GM13976 (cell line): ENCODE measurements at regions not wholly inside any gene's neighbourhood (a gene's known extent, or its start where the extent isn't known, plus 50 kb on each side); places are given as distances from the start of the nearest gene placed in this dataset.

Experiments
- DNase-seq: peaks from one replicate; pipeline ENCODE4 v3.0.0; 2012; ENCODE audit warnings: low spot score
- in situ Hi-C: fragments of 300-500 bp; cut with MboI; formaldehyde crosslinking; loops from one replicate; pipeline ENCODE4 v1.12.0; 2022; ENCODE audit warnings: low sequenced_read_pairs, mixed read lengths, inconsistent platforms; ENCODE audit not compliant: unreplicated experiment
- TF ChIP-seq, protein P1 (sequence below): IDR thresholded peaks from 2 replicates; pipeline ENCODE4 v1.5.1; 2012; ENCODE audit warnings: borderline replicate concordance, mild to moderate bottlenecking; ENCODE audit not compliant: insufficient read depth; ENCODE audit errors: extremely low read depth, missing control alignments, control extremely low read depth

DNA sequence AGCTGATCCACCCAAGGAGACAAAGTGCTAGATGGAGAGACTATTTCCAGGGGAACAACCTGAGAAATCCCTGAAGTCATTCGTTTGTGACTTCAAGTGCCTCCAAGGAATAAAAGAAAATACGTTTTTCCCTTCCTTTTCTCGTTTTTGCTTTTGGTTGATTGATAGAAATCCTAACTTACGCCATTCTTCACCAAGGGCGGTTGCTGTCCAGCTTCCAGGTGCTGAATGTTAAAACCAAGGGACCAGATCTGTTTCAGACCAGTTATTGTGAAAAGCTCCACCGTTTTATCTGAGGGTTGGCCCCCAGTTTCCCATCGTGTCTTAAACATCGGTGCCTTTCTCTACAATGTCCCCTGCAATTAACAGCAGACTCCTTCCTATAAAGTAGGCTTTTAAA is 600.7 kb upstream of the SGCD start:
- in situ Hi-C loops: no loop called here
- TF ChIP-seq, protein P1, sequence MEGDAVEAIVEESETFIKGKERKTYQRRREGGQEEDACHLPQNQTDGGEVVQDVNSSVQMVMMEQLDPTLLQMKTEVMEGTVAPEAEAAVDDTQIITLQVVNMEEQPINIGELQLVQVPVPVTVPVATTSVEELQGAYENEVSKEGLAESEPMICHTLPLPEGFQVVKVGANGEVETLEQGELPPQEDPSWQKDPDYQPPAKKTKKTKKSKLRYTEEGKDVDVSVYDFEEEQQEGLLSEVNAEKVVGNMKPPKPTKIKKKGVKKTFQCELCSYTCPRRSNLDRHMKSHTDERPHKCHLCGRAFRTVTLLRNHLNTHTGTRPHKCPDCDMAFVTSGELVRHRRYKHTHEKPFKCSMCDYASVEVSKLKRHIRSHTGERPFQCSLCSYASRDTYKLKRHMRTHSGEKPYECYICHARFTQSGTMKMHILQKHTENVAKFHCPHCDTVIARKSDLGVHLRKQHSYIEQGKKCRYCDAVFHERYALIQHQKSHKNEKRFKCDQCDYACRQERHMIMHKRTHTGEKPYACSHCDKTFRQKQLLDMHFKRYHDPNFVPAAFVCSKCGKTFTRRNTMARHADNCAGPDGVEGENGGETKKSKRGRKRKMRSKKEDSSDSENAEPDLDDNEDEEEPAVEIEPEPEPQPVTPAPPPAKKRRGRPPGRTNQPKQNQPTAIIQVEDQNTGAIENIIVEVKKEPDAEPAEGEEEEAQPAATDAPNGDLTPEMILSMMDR: no peak
- DNase-seq: no peak

DNA sequence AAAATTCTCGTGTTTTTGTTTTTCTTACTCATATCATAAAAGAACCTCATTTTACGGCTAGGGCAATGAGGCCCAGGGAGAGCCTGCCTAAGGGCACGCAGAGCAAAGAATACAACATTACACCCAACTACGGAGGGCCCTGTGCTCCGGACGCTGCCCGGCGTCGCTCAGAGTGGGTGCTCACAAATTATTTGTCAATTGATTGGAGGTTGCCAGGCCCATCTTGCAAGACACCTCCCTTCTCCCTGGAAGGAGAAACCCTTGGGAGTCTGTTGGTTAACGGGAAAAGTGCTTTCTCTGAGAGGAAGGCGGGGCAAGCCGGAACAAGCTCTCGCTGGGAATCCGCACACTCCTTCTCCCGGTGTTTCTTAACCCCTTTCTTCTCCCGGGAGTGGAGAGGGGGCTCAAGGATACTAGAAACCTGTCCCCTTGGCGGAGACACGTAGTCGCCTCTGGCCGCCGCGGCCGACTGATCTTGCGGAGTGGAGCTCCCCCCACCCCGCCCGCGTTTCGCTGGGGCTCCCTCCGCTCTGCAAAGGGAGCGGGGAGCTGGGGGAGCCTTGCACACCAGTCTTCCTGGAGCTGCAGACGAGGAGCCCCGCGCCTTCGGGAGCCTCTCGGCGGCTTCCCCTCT is 599.3 kb upstream of the SGCD start:
- TF ChIP-seq, protein P1: no peak
- in situ Hi-C loops: no loop called here
- no peak for DNase-seq

DNA sequence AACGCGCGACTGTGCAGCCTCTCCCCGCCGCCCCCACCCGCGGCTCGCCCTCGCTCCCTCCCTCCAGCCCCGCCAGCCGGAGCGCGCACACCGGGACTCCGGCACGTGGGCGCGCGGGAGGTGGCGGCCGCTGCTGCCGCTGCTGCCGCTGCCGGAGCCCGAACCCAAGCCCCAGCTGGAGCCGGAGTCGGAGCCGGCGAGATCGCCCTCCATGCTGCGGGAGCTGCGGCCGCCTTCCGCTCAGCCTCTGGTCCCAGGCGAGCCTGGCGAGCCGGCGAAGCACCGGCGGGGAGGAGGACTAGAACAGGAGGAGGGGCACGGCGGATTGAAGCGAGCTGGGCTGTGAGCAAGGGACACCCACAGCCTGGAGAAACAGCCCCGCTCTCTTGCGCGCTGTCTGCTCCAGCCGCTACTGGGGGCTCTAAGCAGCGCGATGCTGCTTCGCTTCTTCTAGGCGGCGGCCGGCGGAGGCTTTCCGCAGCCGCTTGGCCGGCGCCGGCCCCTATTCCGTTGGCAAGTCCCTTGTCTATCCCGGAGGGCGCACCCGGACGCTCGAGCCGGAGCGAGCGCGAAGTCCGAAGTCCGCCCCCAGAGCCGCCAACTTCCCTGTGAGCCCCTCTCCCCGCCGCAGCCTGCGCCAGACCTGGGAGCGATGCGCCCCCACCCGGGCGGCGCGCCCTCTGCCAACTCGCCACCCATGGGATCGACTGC is 598.7 kb upstream of the SGCD start:
- no peak for DNase-seq
- TF ChIP-seq, protein P1: no peak
- in situ Hi-C loops: no loop called here

DNA sequence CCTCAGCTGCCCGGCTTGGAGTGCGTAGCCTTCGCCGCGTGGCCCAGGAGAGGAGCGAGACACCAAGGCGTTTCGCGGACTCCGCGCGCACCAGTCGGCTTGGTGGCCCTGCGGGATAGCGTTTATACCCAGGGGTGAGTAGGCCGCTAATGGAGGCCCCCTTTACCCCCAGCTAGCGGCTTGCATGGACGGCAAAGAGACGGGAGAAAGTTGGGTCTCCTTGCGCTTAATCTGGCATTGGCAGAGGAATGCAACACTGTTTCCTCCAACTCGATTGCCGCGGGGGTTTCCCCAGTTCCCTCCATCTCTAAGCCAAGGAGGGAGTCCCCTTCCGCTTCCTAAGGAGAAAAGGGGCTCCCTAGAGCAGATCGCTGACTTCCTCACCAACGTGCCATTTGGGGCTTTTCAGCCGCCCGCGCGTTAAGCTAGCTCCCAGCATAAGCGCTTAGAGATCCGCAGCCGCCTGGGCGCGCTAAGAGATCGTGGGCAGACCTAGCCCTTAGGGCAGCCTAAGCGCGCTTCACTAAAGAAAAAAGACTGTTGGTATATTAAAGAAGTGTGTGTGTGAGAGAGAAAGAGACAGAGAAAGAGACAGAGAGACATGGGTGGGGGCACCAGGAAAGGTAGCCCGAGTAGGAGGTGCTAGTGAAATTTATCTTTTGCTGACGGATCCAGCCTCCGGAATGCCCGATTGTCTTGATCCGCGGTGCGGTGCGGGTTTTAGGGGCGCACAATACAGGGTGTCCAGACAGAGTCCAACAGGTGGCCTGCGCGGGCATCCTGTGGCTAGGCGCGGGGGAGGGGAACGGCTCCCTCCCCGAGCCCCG is 597.9 kb upstream of the SGCD start:
- TF ChIP-seq, protein P1: no peak
- no peak for DNase-seq
- in situ Hi-C loops: no loop called here

DNA sequence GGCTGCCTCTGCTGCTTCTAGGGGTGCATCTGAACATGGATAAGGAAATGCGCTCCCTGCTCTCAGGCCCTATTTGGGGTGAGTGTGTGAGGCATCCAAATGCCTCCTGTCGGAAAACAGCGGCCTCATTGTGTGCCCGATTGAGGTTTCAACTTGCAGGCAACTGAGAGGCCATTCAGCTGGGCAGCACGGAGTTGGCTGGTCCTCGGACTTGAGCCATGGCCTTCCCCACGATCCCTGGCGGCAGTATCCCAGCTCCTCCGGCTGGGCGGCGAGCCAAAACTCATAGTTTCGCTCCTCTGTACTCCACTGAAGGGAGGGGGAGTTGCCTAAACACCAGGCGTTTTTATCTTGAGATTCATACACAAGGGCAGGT is 597.3 kb upstream of the SGCD start:
- TF ChIP-seq, protein P1: no peak
- in situ Hi-C loops: no loop called here
- DNase-seq: no peak

DNA sequence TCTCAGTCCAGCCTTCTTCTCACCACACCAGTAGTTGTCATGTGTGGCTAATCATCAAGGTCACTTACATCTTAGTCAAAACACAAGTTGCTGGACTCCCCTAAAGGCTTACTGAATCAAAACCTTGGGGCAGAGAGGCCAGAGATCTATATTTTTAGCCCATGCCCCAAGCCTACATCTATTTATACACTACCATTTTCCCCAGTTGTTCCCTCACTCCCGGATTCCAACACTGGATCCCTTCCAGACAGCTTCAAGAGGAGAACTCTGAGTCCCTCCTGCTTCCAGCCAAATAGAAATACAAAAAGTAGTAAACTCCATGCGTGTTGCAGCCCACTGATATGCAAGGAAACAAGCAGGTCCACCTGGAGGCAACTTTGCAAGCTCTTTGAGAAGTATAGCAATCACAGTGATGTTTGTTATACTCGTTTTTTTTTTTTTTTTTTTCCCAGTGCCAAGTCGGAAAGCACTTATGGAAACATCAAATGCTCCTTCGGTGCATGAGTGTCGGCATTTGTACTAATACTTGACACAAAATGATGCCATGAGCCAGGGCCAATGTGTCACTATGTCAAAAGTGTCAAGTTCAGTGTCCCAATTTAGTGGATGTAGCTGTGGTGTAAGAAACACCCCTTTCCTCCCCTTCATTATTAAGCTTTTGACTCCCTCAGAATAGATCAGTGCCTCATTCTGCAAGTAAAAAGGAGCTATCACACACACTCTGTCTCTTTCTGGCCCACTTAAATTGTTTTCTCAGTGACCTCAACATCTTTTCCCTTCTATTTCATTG is 594.2 kb upstream of the SGCD start:
- in situ Hi-C loops: no loop called here
- DNase-seq: no peak
- TF ChIP-seq, protein P1: no peak
